ENCODE measurements at regions not wholly inside any gene's neighbourhood (a gene's known extent, or its start where the extent isn't known, plus 50 kb on each side); places are given as distances from the start of the nearest gene placed in this dataset.

DNA sequence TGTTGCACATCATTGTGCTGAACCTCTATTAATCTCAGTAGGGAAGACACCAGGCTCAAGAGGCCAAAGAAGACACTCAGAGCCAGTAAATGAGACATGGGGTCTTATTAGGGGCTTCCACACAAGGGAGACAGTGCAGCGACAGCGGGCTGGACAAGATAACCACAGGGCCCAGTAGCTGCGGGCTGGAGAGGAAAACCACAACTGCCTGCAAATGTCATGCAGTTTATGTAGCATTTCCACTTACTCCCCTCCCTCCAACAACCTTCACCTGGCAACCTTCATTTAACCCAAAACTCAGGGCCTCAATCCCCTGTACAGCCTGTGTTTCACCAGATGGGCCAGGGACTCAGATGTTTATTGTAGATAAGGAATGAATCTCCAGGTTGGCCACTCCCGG is 185.6 kb downstream of the UTP18 start:
- Histone ChIP-seq H4K8ac (ENCODE audit: low read length) (no peak overlapping the region), H3K4me3 (ENCODE audit: insufficient read depth in 1 of 2, low read depth in 1 of 2, low read length in 2 of 2) (no peak overlapping the region), H2AK5ac (ENCODE audit: low read length, severe bottlenecking) (no peak overlapping the region), H3K27me3 (ENCODE audit: control insufficient read depth in 1 of 2, insufficient read depth in 1 of 2, low read length in 2 of 2) (no peaks in the 10 kb centered on the region), H3K9ac (ENCODE audit: low read length) (no peak overlapping the region), H2AFZ (ENCODE audit: low read depth, low read length) (no peak overlapping the region), H3K14ac (ENCODE audit: low read length in 2 of 2) (no peak overlapping the region), H3K9me3 (ENCODE audit: control insufficient read depth, low read length) (no peaks in the 10 kb centered on the region), H3K27ac (ENCODE audit: low read length, poor library complexity, severe bottlenecking) (no peak overlapping the region), H3K4me2 (ENCODE audit: low read length, poor library complexity, severe bottlenecking) (no peak overlapping the region), H3K36me3 (ENCODE audit: control insufficient read depth in 1 of 2, insufficient read depth in 2 of 2, low read depth in 1 of 2, low read length in 2 of 2) (no peaks in the 10 kb centered on the region), H3K18ac (ENCODE audit: low read depth in 1 of 2, low read length in 2 of 2) (no peak overlapping the region), H3K4me1 (ENCODE audit: control insufficient read depth, insufficient read depth, low read depth, low read length) (no peaks in the 10 kb centered on the region), H2BK12ac (ENCODE audit: low read length in 2 of 2) (no peak overlapping the region), H2BK5ac (ENCODE audit: low read depth, low read length, poor library complexity, severe bottlenecking) (no peak overlapping the region), H2BK15ac (ENCODE audit: low read depth, poor library complexity, severe bottlenecking) (no peak overlapping the region), H4K91ac (ENCODE audit: low read length) (no peak overlapping the region), H3K23ac (ENCODE audit: low read length in 2 of 2) (no peak overlapping the region), H3K79me1 (replicated peaks; ENCODE audit: low read length, poor library complexity, severe bottlenecking) (no peaks in the 10 kb centered on the region), H3K4ac (ENCODE audit: low read depth in 1 of 2, low read length in 2 of 2) (no peak overlapping the region), H2BK120ac (ENCODE audit: low read depth, low read length) (no peak overlapping the region)
- no peak for DNase-seq
- WGBS: 90% methylated on average over 4 of the region's 4 CpGs

DNA sequence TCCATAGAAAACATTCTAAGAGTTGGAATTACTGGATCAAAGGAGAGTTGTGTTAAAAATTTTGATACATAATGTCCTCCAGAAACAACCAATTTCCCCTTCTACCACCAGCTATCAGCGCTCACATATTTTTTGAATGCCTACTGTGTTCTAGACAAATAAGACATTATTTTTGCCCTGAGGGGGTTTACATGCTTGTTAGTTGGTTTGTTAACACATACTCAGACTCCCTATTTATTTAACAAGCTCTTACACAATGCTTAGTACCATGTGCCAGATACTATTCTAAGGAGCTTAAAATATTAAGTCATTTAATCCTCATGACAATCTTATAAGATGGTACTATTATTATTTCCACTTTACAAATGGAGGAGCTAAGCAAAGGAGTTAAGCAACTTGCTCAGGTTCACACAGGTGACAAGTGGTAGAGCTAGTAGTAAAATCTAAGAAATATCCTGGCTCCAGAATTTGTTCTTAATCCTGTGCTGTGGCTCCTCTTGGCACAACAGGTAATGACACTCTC is 194.2 kb downstream of the UTP18 start:
- no peak overlapping the region for H3K14ac ChIP-seq (ENCODE audit: low read length in 2 of 2)
- no peak for DNase-seq
- H4K91ac ChIP-seq (ENCODE audit: low read length): no peak overlapping the region

DNA sequence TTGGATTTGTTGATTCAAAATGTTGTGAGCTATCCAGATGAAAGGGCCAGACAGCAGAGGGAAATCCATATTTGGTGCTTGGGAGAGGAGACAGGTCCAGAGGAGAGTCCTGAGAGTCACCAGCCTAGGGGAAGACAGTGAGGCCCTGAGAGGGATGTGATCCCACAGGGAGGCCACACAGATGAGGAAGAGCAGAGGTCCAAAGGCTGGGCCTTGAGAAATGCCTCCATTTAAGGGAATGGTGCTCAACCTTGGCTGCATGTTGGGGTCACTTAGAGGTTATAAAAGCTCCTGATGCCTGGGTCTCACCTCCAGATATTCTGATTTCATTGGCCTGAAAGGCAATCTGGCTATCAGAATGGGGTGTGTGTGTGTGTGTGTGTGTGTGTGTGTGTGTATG is 194.9 kb downstream of the UTP18 start:
- no peak overlapping the region for H3K27ac ChIP-seq (ENCODE audit: low read length, poor library complexity, severe bottlenecking)
- H3K4me1 ChIP-seq (ENCODE audit: control insufficient read depth, insufficient read depth, low read depth, low read length): no peaks in the 10 kb centered on the region
- H2AFZ ChIP-seq (ENCODE audit: low read depth, low read length): no peak overlapping the region
- H3K27me3 ChIP-seq (ENCODE audit: control insufficient read depth in 1 of 2, insufficient read depth in 1 of 2, low read length in 2 of 2): no peaks in the 10 kb centered on the region
- no peak overlapping the region for H3K23ac ChIP-seq (ENCODE audit: low read length in 2 of 2)
- no peak for DNase-seq
- H3K36me3 ChIP-seq (ENCODE audit: control insufficient read depth in 1 of 2, insufficient read depth in 2 of 2, low read depth in 1 of 2, low read length in 2 of 2): no peaks in the 10 kb centered on the region
- H3K9me3 ChIP-seq (ENCODE audit: control insufficient read depth, low read length): no peaks in the 10 kb centered on the region
- no peak overlapping the region for H3K4ac ChIP-seq (ENCODE audit: low read depth in 1 of 2, low read length in 2 of 2)
- no peak overlapping the region for H3K9ac ChIP-seq (ENCODE audit: low read length)
- no peak overlapping the region for H2BK15ac ChIP-seq (ENCODE audit: low read depth, poor library complexity, severe bottlenecking)
- H3K79me1 ChIP-seq (replicated peaks; ENCODE audit: low read length, poor library complexity, severe bottlenecking): no peaks in the 10 kb centered on the region
- H3K14ac ChIP-seq (ENCODE audit: low read length in 2 of 2): no peak overlapping the region
- H2BK120ac ChIP-seq (ENCODE audit: low read depth, low read length): no peak overlapping the region
- H4K8ac ChIP-seq (ENCODE audit: low read length): no peak overlapping the region
- no peak overlapping the region for H2BK5ac ChIP-seq (ENCODE audit: low read depth, low read length, poor library complexity, severe bottlenecking)
- no peak overlapping the region for H2AK5ac ChIP-seq (ENCODE audit: low read length, severe bottlenecking)
- no peak overlapping the region for H3K18ac ChIP-seq (ENCODE audit: low read depth in 1 of 2, low read length in 2 of 2)
- H4K91ac ChIP-seq (ENCODE audit: low read length): no peak overlapping the region
- H3K4me3 ChIP-seq (ENCODE audit: insufficient read depth in 1 of 2, low read depth in 1 of 2, low read length in 2 of 2): no peak overlapping the region
- H2BK12ac ChIP-seq (ENCODE audit: low read length in 2 of 2): no peak overlapping the region
- no peak overlapping the region for H3K4me2 ChIP-seq (ENCODE audit: low read length, poor library complexity, severe bottlenecking)

More for the DNA sequence above, 194.2 kb downstream of the UTP18 start:
- Histone ChIP-seq H3K4me1 (ENCODE audit: control insufficient read depth, insufficient read depth, low read depth, low read length) (no peaks in the 10 kb centered on the region), H3K79me1 (replicated peaks; ENCODE audit: low read length, poor library complexity, severe bottlenecking) (no peaks in the 10 kb centered on the region), H2BK120ac (ENCODE audit: low read depth, low read length) (no peak overlapping the region), H3K27me3 (ENCODE audit: control insufficient read depth in 1 of 2, insufficient read depth in 1 of 2, low read length in 2 of 2) (no peaks in the 10 kb centered on the region), H3K27ac (ENCODE audit: low read length, poor library complexity, severe bottlenecking) (no peak overlapping the region), H3K4me3 (ENCODE audit: insufficient read depth in 1 of 2, low read depth in 1 of 2, low read length in 2 of 2) (no peak overlapping the region), H3K9me3 (ENCODE audit: control insufficient read depth, low read length) (no peaks in the 10 kb centered on the region), H3K18ac (ENCODE audit: low read depth in 1 of 2, low read length in 2 of 2) (no peak overlapping the region), H2AK5ac (ENCODE audit: low read length, severe bottlenecking) (no peak overlapping the region), H2BK5ac (ENCODE audit: low read depth, low read length, poor library complexity, severe bottlenecking) (no peak overlapping the region), H2BK15ac (ENCODE audit: low read depth, poor library complexity, severe bottlenecking) (no peak overlapping the region), H3K23ac (ENCODE audit: low read length in 2 of 2) (no peak overlapping the region), H3K4ac (ENCODE audit: low read depth in 1 of 2, low read length in 2 of 2) (no peak overlapping the region), H2AFZ (ENCODE audit: low read depth, low read length) (no peak overlapping the region), H3K9ac (ENCODE audit: low read length) (no peak overlapping the region), H2BK12ac (ENCODE audit: low read length in 2 of 2) (no peak overlapping the region), H4K8ac (ENCODE audit: low read length) (no peak overlapping the region), H3K4me2 (ENCODE audit: low read length, poor library complexity, severe bottlenecking) (no peak overlapping the region), H3K36me3 (ENCODE audit: control insufficient read depth in 1 of 2, insufficient read depth in 2 of 2, low read depth in 1 of 2, low read length in 2 of 2) (no peaks in the 10 kb centered on the region)
- no CpG with 5 or more reads among the region's 1 CpG for WGBS

- Histone ChIP-seq H2AFZ (ENCODE audit: low read depth, low read length) (no peak overlapping the region), H3K14ac (ENCODE audit: low read length in 2 of 2) (no peak overlapping the region), H3K9ac (ENCODE audit: low read length) (no peak overlapping the region), H2BK5ac (ENCODE audit: low read depth, low read length, poor library complexity, severe bottlenecking) (no peak overlapping the region), H2BK12ac (ENCODE audit: low read length in 2 of 2) (no peak overlapping the region), H3K4me1 (ENCODE audit: control insufficient read depth, insufficient read depth, low read depth, low read length) (no peaks in the 10 kb centered on the region), H3K27me3 (ENCODE audit: control insufficient read depth in 1 of 2, insufficient read depth in 1 of 2, low read length in 2 of 2) (no peaks in the 10 kb centered on the region), H3K79me1 (replicated peaks; ENCODE audit: low read length, poor library complexity, severe bottlenecking) (no peaks in the 10 kb centered on the region), H4K8ac (ENCODE audit: low read length) (no peak overlapping the region), H3K27ac (ENCODE audit: low read length, poor library complexity, severe bottlenecking) (no peak overlapping the region), H2BK15ac (ENCODE audit: low read depth, poor library complexity, severe bottlenecking) (no peak overlapping the region), H3K18ac (ENCODE audit: low read depth in 1 of 2, low read length in 2 of 2) (no peak overlapping the region), H3K4ac (ENCODE audit: low read depth in 1 of 2, low read length in 2 of 2) (no peak overlapping the region), H3K36me3 (ENCODE audit: control insufficient read depth in 1 of 2, insufficient read depth in 2 of 2, low read depth in 1 of 2, low read length in 2 of 2) (no peaks in the 10 kb centered on the region), H3K4me3 (ENCODE audit: insufficient read depth in 1 of 2, low read depth in 1 of 2, low read length in 2 of 2) (no peak overlapping the region), H3K9me3 (ENCODE audit: control insufficient read depth, low read length) (no peaks in the 10 kb centered on the region), H4K91ac (ENCODE audit: low read length) (no peak overlapping the region), H2BK120ac (ENCODE audit: low read depth, low read length) (no peak overlapping the region), H2AK5ac (ENCODE audit: low read length, severe bottlenecking) (no peak overlapping the region), H3K4me2 (ENCODE audit: low read length, poor library complexity, severe bottlenecking) (no peak overlapping the region), H3K23ac (ENCODE audit: low read length in 2 of 2) (no peak overlapping the region)
- DNase-seq: no peak
- WGBS: 90% methylated on average over 3 of the region's 4 CpGs
Measured at GRCh38 chr17:51455931-51456330, 195.6 kb downstream of the UTP18 start.
